ENCODE measurements at regions not wholly inside any gene's neighbourhood (a gene's known extent, or its start where the extent isn't known, plus 50 kb on each side); places are given as distances from the start of the nearest gene placed in this dataset.

- no peak overlapping the region for H3K4me2 ChIP-seq
- H3K4me3 ChIP-seq, result no peak overlapping the region
- peaks cover 8% of the 10 kb centered on the region for H3K4me1 ChIP-seq
- no peaks in the 10 kb centered on the region for H3K36me3 ChIP-seq
- no peaks in the 10 kb centered on the region for H3K9me3 ChIP-seq
- H3K27me3 ChIP-seq, result no peaks in the 10 kb centered on the region
- no peak for TF ChIP-seq Cebpa-rat (IDR thresholded peaks at IDR 0.05)
- no peaks in the 10 kb centered on the region for H4K20me1 ChIP-seq
- H3K27ac ChIP-seq, result no peak overlapping the region
- H3K9ac ChIP-seq, result no peak overlapping the region
Observed at GRCh38 chr12:94763462-94763861, 113.1 kb upstream of the TMCC3 start.

GRCh38 chr12:94762943-94763342 is 112.6 kb upstream of the TMCC3 start:
- Histone ChIP-seq H3K9me3 (no peaks in the 10 kb centered on the region), H3K27ac (no peak overlapping the region), H3K4me1 (peaks cover 2% of the 10 kb centered on the region), H3K4me2 (no peak overlapping the region), H3K27me3 (no peaks in the 10 kb centered on the region), H4K20me1 (no peaks in the 10 kb centered on the region), H3K9ac (no peak overlapping the region), H3K4me3 (no peak overlapping the region), H3K36me3 (no peaks in the 10 kb centered on the region)
- TF ChIP-seq Cebpa-rat (IDR thresholded peaks at IDR 0.05), result no peak

GRCh38 chr12:94762259-94762942 is 112.0 kb upstream of the TMCC3 start:
- Histone ChIP-seq H3K27ac (no peak overlapping the region), H3K9me3 (no peaks in the 10 kb centered on the region), H4K20me1 (no peaks in the 10 kb centered on the region), H3K9ac (no peak overlapping the region), H3K4me2 (no peak overlapping the region), H3K27me3 (no peaks in the 10 kb centered on the region), H3K36me3 (no peaks in the 10 kb centered on the region), H3K4me1 (no peaks in the 10 kb centered on the region), H3K4me3 (no peak overlapping the region)
- no peak for TF ChIP-seq Cebpa-rat (IDR thresholded peaks at IDR 0.05)

- H3K4me2 ChIP-seq, result no peak overlapping the region
- no peaks in the 10 kb centered on the region for H3K36me3 ChIP-seq
- no peak overlapping the region for H3K4me3 ChIP-seq
- no peak for TF ChIP-seq Cebpa-rat (IDR thresholded peaks at IDR 0.05)
- H3K27me3 ChIP-seq, result no peaks in the 10 kb centered on the region
- H3K9me3 ChIP-seq, result no peaks in the 10 kb centered on the region
- H4K20me1 ChIP-seq, result no peaks in the 10 kb centered on the region
- H3K27ac ChIP-seq, result no peak overlapping the region
- no peaks in the 10 kb centered on the region for H3K4me1 ChIP-seq
- H3K9ac ChIP-seq, result no peak overlapping the region
Observed at GRCh38 chr12:94761559-94761958, 111.2 kb upstream of the TMCC3 start.

- Histone ChIP-seq H3K4me2 (no peak overlapping the region), H3K36me3 (no peaks in the 10 kb centered on the region), H3K4me1 (no peaks in the 10 kb centered on the region), H3K27ac (no peak overlapping the region), H3K9ac (no peak overlapping the region), H3K9me3 (no peaks in the 10 kb centered on the region), H3K27me3 (no peaks in the 10 kb centered on the region), H4K20me1 (no peaks in the 10 kb centered on the region), H3K4me3 (no peak overlapping the region)
- TF ChIP-seq Cebpa-rat (IDR thresholded peaks at IDR 0.05), result no peak
Observed at GRCh38 chr12:94760786-94761185, 110.4 kb upstream of the TMCC3 start.

- H3K27ac ChIP-seq, result no peak overlapping the region
- H3K9ac ChIP-seq, result no peak overlapping the region
- no peaks in the 10 kb centered on the region for H3K27me3 ChIP-seq
- H3K36me3 ChIP-seq, result no peaks in the 10 kb centered on the region
- H3K4me1 ChIP-seq, result no peaks in the 10 kb centered on the region
- no peak overlapping the region for H3K4me2 ChIP-seq
- no peaks in the 10 kb centered on the region for H3K9me3 ChIP-seq
- no peaks in the 10 kb centered on the region for H4K20me1 ChIP-seq
- no peak for TF ChIP-seq Cebpa-rat (IDR thresholded peaks at IDR 0.05)
- no peak overlapping the region for H3K4me3 ChIP-seq
Observed at GRCh38 chr12:94756789-94757188, 106.4 kb upstream of the TMCC3 start.

- Histone ChIP-seq H3K9me3 (no peaks in the 10 kb centered on the region), H3K27me3 (no peaks in the 10 kb centered on the region), H3K4me3 (no peak overlapping the region), H3K9ac (no peak overlapping the region), H3K4me2 (no peak overlapping the region), H3K27ac (no peak overlapping the region), H3K36me3 (no peaks in the 10 kb centered on the region), H3K4me1 (no peaks in the 10 kb centered on the region), H4K20me1 (no peaks in the 10 kb centered on the region)
- TF ChIP-seq Cebpa-rat (IDR thresholded peaks at IDR 0.05), result no peak
Observed at GRCh38 chr12:94755598-94755997, 105.2 kb upstream of the TMCC3 start.

- no peak for TF ChIP-seq Cebpa-rat (IDR thresholded peaks at IDR 0.05)
- H3K36me3 ChIP-seq, result no peaks in the 10 kb centered on the region
- H3K4me2 ChIP-seq, result no peak overlapping the region
- no peak overlapping the region for H3K4me3 ChIP-seq
- H3K27me3 ChIP-seq, result no peaks in the 10 kb centered on the region
- no peaks in the 10 kb centered on the region for H4K20me1 ChIP-seq
- H3K9ac ChIP-seq, result no peak overlapping the region
- no peaks in the 10 kb centered on the region for H3K4me1 ChIP-seq
- no peaks in the 10 kb centered on the region for H3K9me3 ChIP-seq
- no peak overlapping the region for H3K27ac ChIP-seq
Observed at GRCh38 chr12:94754653-94755052, 104.3 kb upstream of the TMCC3 start.

- H3K9me3 ChIP-seq, result no peaks in the 10 kb centered on the region
- TF ChIP-seq Cebpa-rat (IDR thresholded peaks at IDR 0.05), result no peak
- H3K36me3 ChIP-seq, result no peaks in the 10 kb centered on the region
- no peak overlapping the region for H3K4me2 ChIP-seq
- H3K27ac ChIP-seq, result no peak overlapping the region
- no peaks in the 10 kb centered on the region for H3K27me3 ChIP-seq
- no peak overlapping the region for H3K9ac ChIP-seq
- H3K4me3 ChIP-seq, result no peak overlapping the region
- H3K4me1 ChIP-seq, result no peaks in the 10 kb centered on the region
- H4K20me1 ChIP-seq, result no peaks in the 10 kb centered on the region
Observed at GRCh38 chr12:94753036-94753679, 102.8 kb upstream of the TMCC3 start.

GRCh38 chr12:94750864-94751263 is 100.5 kb upstream of the TMCC3 start:
- H3K27ac ChIP-seq, result no peak overlapping the region
- TF ChIP-seq Cebpa-rat (IDR thresholded peaks at IDR 0.05), result no peak
- H3K9me3 ChIP-seq, result no peaks in the 10 kb centered on the region
- H3K4me1 ChIP-seq, result no peaks in the 10 kb centered on the region
- no peaks in the 10 kb centered on the region for H3K36me3 ChIP-seq
- H3K4me3 ChIP-seq, result no peak overlapping the region
- no peak overlapping the region for H3K4me2 ChIP-seq
- H3K27me3 ChIP-seq, result no peaks in the 10 kb centered on the region
- H4K20me1 ChIP-seq, result no peaks in the 10 kb centered on the region
- no peak overlapping the region for H3K9ac ChIP-seq
